Germinal center (tissue), 1 donor: ENCODE measurements at regions not wholly inside any gene's neighbourhood (a gene's known extent, or its start where the extent isn't known, plus 50 kb on each side); places are given as distances from the start of the nearest gene placed in this dataset.
"Not testable (repeated sequence)": the region's sequence is repeated elsewhere in the genome, so short reads cannot be mapped to it uniquely, and the experiment has no call there.

ENCODE experiments used
- DNase-seq: peaks from one replicate; pipeline ENCODE4 v3.0.0; 2012; ENCODE audit warnings: mixed read lengths, low spot score

DNA sequence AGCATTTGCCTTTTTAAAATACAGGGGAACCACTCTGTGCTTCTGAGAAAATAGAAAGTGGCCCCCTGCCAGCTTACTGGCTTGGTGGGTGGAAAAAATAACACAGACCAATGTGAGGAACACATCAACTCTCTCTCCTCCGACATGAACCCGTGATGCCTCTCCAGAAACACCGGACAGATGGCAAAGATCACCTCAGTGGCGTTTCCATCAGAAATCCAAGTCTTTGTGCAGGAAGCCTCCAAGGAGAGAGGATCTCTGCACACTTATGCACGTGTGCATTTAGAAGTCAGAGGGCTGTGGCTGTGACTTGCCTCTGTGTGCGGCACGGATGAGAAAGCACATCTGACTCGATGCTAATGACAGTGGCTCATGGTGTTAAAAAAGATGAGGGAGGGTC lies 112.3 kb upstream of the KLF12 start:
- no peak for DNase-seq

DNA sequence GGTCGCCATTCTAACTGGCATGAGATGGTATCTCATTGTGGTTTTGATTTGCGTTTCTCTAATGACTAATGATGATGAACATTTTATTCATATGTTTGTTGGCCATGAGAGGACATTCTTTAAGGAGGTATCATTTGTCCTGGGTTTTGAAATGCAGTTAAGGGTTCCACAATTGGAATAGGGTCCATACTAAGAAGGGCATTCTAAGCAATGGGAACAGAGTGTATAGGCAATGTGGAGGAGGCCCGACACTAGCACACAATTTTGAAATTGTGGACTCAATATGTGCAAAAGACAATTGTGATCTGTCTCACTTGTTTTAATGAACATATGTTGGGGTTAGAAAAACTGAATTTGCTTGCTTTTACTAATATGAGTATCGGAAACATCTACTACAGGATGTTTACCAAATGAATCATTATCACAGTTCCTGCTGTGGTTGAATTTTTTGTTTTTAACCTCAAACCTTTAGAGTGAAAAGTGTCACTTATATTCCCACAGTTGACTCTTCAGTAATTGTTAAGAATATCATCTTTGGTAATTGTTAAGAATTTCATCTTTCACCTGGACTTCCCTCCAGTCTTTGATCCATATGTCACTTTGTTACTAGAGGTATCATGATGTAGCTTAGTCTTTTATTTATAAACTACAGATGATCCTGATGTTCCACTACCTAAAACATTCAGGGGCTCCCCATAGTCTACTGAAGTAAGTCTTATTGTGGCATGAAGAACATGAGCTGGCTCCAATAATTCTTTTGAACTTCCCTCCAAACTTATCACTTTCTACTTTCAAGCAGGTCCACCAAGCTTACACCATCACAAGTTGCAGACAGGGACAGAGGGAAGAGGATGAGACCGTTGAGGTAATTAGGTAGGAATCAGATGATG lies 109.7 kb upstream of the KLF12 start:
- no peak for DNase-seq

DNA sequence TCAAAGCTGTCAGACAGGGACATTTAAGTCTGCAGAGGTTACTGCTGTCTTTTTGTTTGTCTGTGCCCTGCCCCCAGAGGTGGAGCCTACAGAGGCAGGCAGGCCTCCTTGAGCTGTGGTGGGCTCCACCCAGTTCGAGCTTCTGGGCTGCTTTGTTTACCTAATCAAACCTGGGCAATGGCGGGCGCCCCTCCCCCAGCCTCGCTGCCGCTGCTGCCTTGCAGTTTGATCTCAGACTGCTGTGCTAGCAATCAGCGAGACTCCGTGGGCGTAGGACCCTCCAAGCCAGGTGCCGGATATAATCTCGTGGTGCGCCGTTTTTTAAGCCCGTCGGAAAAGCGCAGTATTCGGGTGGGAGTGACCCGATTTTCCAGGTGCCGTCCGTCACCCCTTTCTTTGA lies 107.1 kb upstream of the KLF12 start:
- DNase-seq: not testable (repeated sequence)

DNA sequence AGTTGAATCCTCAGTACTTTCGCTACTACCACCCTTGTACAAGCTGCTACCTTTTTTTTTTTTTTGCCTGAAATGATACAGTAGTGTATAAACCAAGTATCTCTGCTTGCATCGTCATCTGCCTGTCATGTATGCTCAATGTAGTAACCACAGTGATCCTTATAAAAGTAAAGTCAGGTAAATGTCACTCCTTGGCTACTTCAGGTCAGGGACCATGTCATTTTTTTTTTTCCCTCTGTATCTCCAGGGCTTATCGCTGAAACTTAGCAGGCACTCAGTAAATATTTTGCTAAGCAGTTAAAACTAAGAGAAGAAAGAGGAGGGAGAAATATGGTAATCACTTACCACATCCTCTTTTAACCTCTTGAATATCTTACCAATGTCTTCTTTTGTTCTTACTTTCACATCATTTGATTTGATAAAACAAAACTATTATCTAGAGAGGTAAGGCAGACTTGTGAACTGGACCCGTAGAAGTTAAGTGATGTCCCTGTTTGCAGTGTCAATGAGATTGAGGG lies 96.8 kb upstream of the KLF12 start:
- no peak for DNase-seq

DNA sequence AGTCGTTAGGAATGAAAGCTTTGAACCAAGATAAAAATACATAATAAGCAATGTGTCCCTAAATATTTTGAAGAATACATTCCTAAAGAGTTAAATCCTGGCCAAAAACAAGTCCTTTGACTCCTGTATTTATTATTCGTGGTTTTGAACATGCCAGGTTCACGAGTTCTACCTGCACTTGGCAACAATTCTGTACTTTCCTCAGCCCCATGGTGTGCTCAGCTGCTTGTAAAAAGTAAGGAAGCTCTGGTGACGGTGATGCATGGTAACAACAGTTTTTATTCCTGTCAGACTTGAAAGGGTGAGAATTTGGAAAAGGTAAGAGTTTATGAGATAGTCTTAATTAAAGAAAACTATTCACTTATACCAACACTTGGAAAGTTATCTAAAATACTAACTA lies 95.0 kb upstream of the KLF12 start:
- DNase-seq: no peak

DNA sequence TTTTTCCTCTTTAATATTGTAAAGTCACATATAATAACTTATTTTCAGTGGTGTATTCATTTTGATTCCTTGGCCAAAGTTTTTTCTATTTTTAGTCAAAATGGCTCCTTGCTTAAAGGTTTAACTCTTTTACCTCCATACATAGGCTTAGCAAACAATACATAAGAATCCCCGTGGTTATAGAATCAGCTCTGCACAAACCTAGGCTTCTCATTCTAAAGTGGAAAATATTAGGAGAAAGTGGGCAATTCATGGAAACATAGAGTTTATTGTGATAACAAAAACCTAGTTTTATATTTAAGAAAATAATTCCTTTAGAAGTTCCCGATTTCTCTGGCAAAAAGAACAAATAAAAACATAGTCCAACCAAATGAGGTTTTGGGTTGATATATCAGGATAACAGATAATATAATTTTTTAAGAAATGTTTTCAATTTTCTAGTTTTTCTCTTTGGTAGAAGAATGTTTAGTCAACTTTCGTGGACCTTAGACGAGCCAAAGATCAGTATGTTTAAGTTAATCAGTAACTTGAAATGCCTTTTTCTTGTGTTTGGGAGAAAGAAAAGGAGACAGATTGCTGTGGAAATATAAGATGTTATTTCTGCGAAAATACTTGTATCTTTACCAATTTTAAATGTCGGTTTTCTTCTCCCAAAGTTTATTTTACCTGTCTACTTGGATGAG lies 93.4 kb upstream of the KLF12 start:
- no peak for DNase-seq

DNA sequence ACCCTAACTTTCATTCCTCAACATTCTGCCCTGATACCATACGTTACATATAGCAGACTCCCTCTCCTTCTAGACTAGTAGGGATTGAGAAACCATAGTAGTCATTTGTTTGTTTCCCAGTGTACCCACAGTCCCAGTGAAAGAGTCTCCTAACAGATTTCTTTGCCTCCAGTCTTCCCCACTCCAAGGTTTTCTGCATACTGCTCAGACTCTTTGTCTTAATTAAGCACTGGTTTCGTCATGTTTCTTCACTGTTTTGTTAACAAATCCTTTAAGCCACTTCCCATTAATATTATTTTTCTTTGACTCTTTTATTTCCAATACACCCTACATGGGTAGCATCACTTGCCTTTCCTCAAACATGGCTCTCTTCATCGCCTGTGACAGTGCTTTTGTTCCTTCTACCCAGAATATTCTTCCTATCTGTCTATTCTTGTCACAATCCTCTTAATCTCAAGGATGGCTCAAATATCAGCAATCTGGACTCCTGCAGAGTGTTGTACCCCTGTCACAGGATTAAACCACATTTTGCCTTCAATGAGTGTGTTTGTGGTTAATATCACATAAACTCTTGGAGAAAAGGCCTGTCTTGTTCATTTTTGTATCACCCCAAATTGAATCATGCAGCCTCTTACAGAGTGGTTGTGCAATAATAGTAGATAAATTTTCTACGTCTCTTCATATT lies 92.7 kb upstream of the KLF12 start:
- DNase-seq: no peak

DNA sequence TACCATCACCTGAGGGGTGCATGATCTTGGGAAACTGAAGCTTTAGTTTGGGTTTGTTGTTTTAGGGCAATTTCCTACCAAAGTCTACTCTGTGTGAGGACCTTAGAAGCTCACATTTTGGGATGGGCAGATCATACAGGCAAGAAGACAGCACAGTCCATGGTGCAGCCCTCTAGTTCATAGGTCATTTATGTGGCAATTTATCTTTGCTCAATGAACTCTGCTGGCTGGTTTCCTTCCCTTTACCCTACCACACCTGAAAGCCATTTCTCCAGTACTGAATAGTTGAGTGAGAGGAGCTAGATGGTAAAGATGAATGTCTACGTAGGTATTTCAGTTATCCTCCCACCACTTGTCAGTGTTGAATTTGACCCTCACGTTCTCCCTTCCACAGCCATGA lies 87.5 kb upstream of the KLF12 start:
- no peak for DNase-seq

DNA sequence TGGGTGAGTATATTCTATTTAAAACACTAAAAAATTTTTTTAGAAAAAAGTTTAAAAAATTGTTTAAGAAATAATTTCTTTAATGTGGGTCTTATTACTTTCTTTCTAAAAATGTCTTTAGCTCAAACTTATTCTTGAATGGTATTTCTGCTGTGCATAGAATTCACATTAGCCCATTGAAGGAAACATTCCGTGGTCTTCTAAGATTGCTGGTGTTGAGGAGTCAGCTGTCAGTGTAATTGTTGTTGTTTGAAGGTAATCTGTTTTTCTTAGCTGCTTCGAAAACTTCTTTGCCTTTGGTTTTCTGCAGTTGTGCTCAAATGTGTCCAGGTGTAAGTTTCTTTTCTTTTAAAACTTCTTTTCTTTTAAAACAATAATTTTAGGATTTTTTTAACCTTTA lies 85.4 kb upstream of the KLF12 start:
- DNase-seq: no peak

DNA sequence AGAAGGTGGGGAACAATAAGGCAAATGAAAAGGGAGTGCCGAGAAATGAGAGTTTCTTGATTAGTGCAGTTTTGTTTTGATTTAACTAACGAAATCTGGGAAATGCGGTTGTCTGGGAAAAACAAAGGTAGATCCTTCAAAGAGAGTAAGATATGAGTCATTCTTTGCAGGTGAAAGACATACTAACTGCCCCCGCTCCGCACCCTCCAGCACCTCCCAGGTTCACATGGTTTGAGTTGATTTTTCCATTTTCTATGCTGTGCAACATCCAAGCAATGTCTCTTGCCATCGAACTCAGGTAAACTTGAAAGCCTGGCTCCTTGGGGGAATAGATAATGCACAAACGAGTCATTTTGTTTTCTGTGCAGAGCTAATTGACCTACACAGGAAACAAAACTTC lies 84.1 kb upstream of the KLF12 start:
- no peak for DNase-seq

DNA sequence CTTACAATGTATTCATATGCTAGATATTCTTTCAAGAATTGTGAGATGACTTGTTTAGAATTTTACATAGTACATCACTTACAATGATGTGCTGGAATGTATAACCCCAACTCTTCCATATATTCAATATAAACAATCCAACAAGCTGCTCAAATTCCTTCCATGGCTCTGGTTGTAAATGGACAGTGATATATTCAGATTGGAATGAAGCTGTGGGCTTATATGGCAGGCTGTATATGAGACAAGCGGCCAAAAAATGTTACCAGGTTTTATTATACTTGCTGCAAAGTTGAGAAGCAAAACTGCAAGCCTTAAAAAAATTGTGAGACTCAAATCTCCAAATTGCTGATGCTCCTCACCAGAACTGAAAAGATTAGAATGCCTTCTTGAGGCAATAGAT lies 83.6 kb upstream of the KLF12 start:
- DNase-seq: no peak

DNA sequence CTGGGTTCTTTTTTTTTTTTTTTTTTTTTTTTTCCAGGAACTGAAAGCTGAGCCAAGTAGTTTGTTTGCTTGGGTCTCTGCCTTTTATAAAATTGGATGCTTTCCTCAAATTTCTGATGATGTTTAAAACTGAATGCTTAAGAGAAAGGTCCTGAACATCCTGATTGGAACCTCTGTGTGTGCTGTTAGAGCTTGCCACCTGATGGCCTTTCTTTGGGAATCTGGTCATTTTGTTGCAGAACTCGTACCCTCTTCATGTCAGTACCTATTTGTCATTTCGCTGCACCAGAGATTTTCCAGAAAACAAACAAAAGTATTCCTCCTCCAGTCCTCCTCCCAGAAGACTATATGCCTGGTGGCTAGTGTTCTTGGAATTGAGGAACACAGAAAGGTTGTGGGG lies 81.2 kb upstream of the KLF12 start:
- DNase-seq: no peak

DNA sequence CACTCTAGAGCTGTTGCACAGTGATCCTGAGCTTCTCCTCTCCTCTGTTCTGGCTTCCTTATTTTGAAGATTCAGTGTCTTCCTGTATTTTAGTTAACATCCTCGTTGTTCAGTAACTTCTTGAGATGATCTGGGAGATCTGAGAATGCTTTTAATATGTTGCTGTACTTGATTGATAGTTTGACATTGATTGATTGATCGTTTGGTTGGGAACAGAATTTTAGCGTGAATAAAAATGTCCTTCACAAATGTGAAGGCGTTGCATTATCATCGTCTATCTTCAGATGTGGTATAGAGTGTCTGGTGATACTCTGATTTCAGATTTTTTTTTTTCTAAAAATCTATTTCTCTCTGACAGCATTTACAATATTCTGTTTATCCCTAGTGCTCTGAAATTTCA lies 80.1 kb upstream of the KLF12 start:
- DNase-seq: no peak

DNA sequence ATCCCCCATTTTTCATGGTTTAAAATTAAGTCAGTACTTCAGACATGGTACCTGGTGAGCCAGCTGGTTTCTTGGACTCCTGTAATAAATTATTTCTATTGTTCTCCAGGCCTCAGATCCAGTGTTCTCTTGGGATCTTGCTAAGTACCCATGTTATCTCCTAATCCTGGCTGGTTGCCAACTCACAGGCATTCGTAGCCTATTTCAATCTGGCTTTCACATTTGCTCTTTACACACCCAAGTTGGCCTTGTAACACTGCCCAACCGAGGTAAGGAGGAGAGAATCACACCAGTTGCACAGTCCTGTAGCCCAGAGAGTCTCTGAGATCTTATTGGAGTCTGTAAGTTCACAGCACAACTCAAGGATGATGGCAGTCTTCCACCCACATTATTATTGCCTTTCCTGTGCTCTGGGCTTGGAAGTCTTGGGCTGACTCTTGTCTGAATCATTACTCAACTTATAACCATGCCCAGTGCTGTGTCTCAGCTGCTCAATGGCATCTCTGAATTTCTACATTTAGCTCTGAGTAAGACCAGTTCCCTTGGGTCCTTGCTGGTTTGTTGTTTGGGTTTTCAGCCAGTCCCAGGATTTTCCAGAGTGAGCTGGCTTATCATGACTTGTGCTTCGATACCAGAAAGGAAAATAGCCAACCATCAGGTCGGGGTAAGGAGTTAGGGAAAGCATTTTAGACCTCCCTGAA lies 76.6 kb upstream of the KLF12 start:
- DNase-seq: no peak

DNA sequence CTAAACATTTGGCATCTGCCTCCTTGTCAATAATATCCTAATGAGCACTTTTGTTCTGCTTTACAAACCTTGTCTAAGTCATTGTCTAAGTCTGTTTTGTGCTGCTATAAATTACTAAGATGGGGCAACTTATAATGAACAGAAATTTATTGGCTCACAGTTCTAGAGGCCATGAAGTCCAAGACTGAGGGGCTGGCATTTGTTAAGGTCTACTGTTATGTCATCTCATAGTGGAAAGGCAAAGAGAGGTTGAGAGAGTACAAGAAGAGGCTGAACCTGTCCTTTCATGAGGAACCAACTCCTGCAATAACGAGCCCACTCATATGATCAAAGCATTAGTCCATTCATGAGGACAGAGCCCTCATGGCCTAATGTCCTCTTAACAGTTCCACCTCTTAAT lies 72.7 kb upstream of the KLF12 start:
- DNase-seq: no peak

DNA sequence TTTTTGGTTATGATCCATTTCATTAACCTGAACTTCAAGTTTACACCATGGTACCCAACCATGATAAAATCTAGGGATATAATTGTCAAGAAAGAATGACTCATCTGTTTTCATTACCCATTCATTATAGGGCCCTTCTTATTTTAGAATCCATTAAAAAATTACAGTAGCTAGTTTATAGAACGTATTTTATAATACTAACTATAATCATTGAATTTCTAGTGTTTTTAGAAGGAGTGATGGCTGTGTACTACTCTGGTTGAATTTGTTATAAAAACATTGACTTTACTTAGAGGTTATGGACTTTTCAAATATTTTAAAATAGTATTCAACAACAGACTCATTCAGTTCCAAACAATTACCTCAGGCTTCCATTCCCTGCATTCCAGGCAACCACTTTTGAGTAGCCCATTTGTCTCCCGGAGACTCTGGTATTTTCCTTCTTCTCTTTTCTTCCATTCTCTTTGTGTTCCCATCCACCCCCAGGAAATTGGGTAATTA lies 71.9 kb upstream of the KLF12 start:
- no peak for DNase-seq

DNA sequence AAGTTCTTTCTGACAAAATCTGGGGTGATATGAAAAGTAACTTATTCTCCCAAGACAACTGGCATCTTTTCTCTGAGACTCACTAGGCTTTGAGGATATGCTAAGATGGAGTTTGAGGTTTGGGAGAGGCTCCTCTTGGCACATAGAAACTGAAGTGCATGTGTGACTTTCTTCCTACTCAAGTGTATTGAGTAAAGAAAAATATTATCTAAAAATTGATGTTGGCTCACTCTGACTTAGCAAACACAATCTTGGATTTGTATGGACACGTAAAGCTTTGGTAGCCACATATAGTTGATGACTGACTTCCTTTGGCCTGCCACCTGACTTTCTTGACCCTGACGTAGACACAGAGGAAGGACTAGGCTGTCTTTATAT lies 71.1 kb upstream of the KLF12 start:
- DNase-seq: no peak

DNA sequence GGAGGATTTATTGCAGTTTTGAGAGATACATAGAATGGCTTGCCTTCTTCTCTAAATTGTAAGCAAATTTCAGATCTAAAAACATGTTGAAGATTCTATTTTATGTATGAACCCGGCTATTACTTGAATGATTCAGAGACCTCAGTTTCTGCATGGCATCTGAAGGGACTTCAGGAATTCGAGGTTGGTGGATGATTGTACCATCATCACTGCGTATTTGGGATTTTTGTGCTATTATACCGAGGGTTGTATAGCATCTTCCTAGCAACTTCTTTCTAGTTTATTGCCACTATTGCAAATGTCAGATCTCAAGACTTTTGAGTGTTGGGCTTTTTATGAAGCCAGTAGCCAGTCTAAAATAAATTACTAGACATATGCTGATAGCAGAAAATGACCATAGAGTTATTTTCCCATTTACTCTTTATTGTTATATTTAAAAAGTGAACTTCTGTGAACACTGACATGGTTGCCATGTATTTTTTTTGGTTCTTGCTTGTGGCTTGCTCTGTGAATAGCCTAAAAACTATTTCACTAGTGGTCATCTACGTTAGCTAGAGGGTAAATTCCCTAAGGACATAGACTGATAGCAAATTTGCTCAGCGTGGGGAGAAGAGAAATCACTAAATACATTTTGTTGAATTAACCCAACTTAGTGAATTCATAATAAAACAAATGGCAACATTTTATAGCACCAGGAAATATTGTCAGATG lies 70.6 kb upstream of the KLF12 start:
- no peak for DNase-seq

DNA sequence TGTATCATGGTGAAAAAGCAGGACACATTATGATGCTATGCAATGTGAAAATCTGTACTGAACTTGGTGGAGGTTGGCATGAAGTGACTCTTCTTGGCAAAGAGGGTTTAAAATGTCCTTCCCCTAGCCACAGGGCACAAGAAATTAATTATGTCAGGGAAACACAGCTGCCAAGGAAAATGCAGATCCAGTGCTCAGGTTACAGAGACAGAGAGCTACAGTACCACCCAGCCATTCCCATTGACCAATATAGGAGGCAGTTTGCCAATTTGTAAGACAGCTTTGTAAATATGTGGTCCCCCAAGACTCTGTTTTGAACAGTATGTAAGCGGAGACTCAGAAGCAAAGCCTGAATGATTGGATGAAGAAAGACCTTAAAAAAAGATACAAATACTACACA lies 69.4 kb upstream of the KLF12 start:
- no peak for DNase-seq

DNA sequence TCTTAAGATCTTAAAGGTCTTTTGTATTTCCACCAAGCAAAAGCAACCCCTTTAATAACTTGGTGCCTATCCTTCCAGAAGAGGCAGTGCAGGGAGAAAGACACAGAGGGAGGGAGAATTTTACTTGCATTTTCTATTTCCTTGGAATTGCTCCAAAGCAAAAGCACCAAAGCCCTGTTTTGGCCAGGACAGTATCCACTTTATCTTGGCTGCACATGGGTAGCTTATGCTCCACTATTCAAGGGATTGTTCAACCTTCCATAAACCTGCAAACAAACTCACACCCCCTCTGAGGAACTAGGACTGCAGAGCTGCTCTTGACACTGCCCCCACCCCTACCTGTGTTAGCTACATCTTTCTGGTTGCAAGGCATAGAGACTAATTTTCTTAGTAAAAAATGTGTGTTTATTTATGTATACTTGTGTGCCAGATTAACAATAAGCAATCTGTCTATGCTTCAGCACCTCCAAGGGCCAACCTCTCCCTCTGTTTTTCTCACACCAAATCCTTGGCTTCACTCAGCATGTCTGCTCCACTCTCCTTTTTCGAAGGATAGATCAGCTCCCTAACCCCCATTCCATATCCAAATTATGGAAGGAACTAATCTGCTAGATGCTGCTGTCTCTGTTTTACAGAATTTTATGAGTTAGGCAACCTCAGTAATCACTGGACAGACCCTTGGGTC lies 68.1 kb upstream of the KLF12 start:
- DNase-seq: no peak

DNA sequence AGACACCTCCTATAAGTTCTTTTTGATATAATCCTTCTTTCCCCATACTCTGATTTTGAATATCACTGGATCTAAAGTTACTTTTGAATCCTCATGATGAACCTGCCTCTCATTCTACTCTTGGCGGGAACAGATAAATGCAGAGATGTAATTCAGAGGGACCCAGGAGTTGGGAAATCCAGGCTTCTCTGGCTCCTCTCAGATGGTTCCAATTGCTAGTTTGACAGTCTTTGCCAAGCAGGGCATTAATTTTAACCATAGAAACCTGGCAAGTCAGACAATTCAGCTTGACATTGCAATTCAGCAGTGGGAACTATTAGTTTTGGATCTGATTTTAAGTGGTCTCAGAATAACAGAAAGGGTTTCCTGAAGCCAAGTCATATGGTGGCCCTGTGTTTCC lies 67.3 kb upstream of the KLF12 start:
- no peak for DNase-seq
